Heart left ventricle (tissue), 13 donors: ENCODE measurements at regions not wholly inside any gene's neighbourhood (a gene's known extent, or its start where the extent isn't known, plus 50 kb on each side); places are given as distances from the start of the nearest gene placed in this dataset.

Experiments used
- POLR2A ChIP-seq, 2 donors: fragments of 450-650 bp; IDR thresholded peaks; one replicate each; pipeline ENCODE4 v1.6.1; 2017; ENCODE audit warnings: antibody characterized with exemption in 2 of 2, mild to moderate bottlenecking in 2 of 2, moderate library complexity in 2 of 2
- TF ChIP-seq, protein P1 (sequence below), 12 donors: fragments of 200-600 bp; sonication (generic) in 4 of 12; IDR thresholded peaks; one replicate each; pipeline versions ENCODE4 v1.5.0 to v1.8.0; 2018 to 2022; ENCODE audit warnings: antibody characterized with exemption in 12 of 12, mild to moderate bottlenecking in 5 of 12
- donor health status: ischemic (EF 13 %, LVEDD 7.1; RV severe dilation, severe dysfunction).
- donor health status: DM: no; HTN: yes; CAD: no.
- donor health status: DM: no; HTN: no; CAD: no.
- donor health status: ischemic (EF 25% LVEDD 6.9; RV normal size, moderate dysfunction).
- donor health status: ischemic (EF 25% LVEDD 5.7; RV mildly dilated, moderate dysfunction).
- donor health status: ischemic (EF 35%, LVEDD 5.7; RV mildly dilated, moderate dysfunction).
- donor health status: nonischemic (EF 11% LVEDD 7.7; RV severe dilation, severe dysfunction).
- donor health status: DM: yes; HTN: yes; CAD: no.
- donor health status: PGD.
- donor health status: ischemic (EF 29% LVEDD 5.4; RV normal size, mild dysfunction).
- donor health status: nonischemic (EF 23%, LVEDD 6.1; RV moderate dilation, normal function).

DNA sequence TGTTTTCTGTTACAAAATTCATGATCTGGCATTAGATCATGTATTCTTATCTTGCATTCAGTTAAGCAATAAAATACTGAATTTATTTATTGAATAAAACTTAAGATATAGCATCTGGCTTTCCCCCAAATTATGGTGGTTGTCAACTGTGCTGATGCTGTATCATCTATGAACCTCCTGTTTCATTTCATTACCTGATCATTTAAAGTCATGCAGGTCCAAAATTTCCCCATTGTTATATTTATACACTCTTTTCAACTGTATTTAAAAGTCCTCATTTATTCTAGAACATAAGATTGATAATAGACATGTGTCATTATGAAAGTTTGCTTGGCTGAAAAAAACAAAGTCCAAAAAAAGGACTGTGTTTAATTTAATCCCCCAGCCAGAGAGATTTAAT is 627.4 kb upstream of the ADGRB3 start:
- TF ChIP-seq, protein P1, sequence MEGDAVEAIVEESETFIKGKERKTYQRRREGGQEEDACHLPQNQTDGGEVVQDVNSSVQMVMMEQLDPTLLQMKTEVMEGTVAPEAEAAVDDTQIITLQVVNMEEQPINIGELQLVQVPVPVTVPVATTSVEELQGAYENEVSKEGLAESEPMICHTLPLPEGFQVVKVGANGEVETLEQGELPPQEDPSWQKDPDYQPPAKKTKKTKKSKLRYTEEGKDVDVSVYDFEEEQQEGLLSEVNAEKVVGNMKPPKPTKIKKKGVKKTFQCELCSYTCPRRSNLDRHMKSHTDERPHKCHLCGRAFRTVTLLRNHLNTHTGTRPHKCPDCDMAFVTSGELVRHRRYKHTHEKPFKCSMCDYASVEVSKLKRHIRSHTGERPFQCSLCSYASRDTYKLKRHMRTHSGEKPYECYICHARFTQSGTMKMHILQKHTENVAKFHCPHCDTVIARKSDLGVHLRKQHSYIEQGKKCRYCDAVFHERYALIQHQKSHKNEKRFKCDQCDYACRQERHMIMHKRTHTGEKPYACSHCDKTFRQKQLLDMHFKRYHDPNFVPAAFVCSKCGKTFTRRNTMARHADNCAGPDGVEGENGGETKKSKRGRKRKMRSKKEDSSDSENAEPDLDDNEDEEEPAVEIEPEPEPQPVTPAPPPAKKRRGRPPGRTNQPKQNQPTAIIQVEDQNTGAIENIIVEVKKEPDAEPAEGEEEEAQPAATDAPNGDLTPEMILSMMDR (IDR thresholded peaks at IDR 0.05): no peak
- no peak for TF ChIP-seq POLR2A (IDR thresholded peaks at IDR 0.05)
